HG02943 (cell line): ENCODE measurements at regions not wholly inside any gene's neighbourhood (a gene's known extent, or its start where the extent isn't known, plus 50 kb on each side); places are given as distances from the start of the nearest gene placed in this dataset.
"Not testable (repeated sequence)": the region's sequence is repeated elsewhere in the genome, so short reads cannot be mapped to it uniquely, and the experiment has no call there.

ENCODE experiments used
- ATAC-seq: cut with Tn5 transposase; IDR thresholded peaks from one replicate; pipeline ENCODE4 v1.9.1; 2021; ENCODE audit warnings: mild to moderate bottlenecking, low read depth, moderate library complexity; ENCODE audit not compliant: unreplicated experiment

DNA sequence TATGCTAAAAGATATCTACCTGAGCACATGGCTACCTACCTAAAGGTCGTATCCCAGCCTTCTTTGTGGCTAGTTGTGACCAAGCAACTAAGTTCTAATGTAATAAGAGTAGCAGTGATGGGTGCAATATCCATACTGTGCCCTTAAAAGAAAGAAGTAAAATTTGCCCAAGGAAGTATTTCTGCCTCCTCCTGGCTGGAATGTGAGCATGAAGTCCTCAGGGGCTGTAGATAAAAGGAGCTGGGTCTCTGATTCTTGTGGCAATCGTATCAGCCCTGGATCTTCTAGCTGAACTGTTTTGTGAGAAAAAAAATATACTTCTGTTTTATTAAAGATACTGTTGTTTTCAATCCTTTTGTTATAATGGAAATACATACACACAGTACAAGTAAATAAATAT lies 217.4 kb downstream of the GPAT3 start:
- ATAC-seq: no peak

DNA sequence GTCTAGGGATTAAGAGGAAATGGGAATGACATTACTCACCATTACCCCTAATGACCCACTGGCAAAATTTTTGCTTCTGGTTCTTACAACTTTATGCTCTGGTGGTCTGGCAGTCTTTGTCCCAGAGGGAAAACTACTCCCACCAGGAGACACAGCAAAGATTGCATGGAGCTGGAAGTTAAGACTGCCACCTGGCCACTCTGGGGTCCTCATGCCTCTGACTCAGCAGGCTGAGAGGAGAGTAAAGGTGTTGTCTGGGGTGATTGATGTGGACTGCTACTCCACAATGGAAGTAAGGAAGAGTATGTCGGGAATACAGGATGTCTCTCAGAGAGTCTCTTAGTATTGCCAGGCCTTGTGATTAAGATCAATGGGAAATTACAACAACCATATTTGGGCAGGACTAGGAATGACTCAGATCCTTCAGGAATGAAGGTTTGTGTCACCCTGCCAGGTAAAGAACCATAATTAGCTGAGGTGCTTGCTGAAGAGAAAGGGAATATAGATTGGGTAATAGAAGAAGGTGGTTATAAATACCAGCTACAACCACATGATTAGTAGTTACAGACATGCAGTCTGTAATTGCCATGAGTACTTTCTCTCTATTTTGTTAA lies 215.5 kb downstream of the GPAT3 start:
- ATAC-seq: no peak

DNA sequence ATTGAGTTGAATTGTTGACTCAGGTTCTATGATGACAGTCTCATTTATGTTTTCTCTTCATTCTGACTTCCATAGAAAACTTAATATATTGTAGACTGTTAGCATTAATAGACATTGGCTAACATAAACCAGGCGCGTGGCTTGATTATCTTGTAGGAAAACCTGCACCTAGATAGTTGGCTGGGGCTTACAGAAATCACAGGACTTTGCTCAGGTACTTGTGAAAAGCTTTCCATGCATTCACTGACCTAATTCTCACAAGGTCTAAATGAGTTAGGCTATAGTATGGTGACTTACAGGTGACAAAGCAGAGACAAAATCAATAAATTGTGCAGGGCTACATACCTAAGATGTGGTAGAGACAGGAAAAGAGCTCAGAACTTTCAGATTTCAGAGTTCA lies 212.8 kb downstream of the GPAT3 start:
- no peak for ATAC-seq

DNA sequence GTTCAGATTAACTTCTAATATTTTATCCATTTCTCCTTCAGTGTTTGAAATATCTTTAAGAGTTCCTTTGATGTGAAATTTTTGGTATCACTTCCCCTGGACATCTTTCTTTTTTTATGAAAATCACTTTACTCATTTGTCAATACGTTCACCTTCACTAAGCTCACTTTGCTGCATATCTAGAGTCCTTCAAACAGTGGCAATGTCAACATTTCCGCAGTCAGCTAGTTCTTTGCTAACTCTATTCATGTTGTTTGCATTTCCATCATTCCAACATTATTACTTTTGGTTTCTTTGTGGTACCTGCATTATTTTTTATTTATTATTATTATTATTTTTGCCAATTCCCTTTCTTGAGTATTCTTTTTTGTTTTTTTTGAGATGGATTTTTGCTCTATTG lies 203.0 kb downstream of the GPAT3 start:
- ATAC-seq: no peak

DNA sequence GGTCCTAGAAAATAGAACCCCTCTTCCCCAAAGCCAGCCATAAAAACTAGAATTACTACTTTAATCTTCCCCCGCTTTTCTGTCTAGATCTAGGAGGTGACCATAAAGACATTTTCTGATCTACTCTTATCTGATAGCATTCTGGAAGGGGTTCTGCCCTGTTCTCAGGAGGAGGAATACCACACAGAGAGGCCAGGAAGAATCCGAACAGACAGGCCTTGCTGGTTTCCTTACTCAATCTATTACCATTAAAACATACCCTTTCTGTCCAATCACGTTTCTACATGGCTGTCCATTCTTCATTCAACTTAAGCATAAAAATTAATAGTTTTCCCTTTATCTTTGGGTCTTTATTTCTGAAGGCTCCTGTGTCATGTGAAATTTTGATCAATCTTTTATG lies 198.7 kb downstream of the GPAT3 start:
- no peak for ATAC-seq

DNA sequence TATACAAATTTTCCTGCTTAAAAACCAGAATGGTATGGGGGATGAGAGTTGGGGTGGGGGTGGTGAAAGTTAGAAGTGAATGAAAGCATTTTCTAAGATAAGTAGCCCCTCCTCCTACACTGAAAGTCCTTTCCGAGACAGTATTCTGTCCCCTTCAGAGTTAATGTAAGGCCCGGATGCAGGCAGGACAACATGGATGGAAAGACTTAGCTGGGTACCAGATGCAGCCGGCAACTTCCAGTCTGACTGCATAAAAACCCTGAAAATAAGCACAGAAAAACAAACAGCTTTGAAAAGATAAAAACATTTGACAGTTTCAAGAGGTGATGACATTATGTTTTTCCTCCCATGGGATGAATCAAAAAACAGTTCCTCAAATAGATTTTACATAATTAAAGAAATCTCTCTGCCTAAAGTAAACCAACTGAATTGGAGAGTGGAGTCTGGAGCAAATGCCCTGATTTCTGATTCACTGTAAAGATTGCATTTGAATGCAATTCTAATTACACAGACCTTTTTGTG lies 196.3 kb downstream of the GPAT3 start:
- no peak for ATAC-seq

DNA sequence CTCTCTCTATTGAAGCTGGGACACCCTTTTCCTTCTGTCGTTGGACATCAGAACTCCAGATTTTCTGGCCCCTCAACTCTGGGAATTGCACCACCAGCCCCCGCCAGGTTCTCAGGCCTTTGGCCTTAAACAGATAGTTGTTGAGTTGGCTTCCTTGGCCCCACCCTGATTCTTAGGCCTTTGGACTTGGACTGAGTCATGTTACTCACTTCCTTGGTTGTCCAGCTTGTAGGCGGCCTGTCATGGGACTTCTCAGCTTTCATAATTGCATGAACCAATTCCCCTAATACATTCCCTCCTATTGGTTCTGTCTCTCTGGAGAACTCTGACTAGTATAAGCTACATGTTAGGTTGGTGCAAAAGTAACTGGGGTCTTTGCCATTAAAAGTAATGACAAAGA lies 195.7 kb downstream of the GPAT3 start:
- no peak for ATAC-seq

DNA sequence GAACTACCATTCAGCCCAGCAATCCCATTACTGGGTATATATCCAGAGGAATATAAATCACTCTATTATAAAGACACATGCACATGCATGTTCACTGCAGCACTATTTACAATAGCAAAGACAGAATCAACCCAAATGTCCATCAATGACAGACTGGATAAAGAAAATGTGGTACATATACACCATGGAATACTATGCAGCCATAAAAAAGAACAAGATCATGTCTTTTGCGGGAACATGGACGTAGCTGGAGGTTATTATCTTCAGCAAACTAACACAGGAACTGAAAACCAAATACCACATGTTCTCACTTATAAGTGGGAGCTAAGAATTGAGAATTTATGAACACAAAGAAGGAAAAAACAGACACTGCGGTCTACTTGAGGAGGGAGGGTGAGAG lies 195.1 kb downstream of the GPAT3 start:
- not testable (repeated sequence) for ATAC-seq

DNA sequence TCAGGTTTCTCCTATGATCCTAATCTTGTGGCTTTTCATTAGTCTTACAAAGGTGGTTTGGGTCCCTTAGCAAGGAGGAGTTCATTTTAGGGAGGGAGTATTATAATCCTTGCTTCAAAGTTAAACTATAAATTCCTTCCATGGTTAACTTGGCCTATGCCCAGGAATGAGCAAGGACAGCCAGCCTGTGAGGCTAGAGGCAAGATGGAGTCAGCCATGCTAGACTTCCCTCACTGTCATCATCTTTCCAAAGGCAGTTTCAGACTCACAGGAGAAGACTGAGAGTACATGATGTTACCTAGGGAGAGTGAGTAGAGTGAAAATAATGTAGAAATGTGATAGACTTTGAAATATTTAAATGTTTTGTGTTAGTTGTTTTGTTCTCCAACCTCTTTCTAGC lies 192.3 kb downstream of the GPAT3 start:
- no peak for ATAC-seq

DNA sequence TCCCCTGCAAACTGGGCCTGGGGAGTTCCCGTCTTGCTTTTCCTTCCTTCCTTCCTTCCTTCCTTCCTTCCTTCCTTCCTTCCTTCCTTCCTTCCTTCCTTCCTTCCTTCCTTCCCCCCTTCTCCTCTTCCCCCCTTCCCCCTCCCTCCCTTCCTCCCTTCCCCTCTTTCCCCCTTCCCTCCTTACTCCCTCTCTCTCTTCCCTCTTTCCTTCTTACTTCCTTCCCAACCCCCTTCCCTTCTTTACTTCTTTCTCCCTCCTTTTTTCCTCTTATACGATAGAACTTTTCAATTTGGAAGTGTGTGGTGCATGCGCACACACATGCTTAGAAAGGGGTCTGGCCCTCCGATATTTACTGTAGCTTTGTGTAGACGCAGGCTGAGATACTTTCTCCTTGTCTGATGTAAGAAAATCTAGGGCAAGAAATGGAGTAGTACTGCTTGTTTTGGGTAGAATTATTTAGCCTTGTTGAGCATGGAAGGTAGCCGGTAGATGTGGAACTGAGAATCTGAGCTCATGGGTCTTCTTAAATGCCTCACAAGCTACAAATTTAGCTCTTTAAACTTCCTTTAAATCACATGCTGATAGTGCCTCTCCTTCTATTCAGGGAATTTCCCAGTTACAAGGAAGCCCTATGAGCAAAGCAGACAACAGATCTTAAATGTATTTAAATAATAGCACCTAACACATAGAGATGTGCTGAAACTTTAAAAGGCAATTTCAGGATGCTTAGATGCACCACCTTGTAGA lies 189.6 kb downstream of the GPAT3 start:
- ATAC-seq: no peak

DNA sequence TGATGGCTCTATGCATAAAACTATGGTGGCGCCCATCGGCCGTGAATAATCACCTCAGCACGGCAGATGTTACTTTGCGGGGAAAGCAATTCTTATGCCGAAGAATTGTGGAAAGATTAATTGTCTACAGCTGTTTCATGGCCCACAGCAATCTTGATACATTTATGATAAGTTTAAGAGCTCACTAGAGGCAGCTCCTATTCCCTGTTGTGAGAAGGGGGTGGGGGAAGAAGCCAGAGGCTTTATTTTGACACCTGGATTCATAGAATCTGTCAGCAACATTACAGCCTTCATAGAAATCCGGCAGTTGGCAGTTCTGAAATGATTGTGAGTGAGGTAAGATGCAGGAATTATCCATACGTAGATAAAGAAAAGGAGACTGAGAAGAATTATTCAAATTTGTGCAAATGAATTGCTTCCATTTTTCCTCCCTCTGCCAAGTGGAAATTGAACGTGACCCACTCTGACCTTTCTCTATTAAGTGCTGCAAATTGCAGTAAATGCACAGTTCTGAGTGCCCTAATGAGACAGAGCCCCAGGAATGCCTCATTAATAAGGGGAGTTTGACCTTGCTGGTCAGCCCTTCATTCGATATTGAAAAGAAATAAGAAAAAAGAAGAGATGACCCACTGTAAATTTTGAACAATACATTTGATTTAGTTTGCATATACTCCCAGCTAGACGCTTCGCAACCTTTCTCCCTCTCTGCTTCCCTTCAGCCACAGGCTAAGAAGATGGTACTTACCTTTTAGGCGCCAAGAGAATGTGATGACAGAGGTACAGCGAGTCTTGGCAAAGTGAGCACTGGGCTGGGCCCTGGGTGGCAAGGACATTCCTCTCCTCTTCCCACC lies 188.8 kb downstream of the GPAT3 start:
- ATAC-seq: no peak

DNA sequence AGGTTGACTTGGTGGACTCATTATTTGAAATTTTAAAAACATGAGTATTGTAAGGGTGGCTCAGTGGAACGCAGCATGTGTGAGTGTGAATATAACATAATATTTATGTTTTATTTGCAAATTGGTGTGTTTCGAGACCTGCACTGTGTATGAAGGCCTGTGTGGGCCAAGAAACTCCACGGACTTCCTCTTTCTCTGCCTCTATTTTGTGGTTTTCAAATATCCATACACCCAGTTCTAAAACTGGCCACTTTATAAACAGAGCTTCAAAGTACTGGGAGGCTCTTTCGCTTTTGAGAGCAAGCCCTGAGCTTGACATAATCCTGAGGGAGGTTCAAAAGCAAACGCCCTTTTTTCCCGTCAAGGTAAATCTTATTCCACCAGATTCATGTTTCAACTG lies 187.7 kb downstream of the GPAT3 start:
- ATAC-seq: no peak

DNA sequence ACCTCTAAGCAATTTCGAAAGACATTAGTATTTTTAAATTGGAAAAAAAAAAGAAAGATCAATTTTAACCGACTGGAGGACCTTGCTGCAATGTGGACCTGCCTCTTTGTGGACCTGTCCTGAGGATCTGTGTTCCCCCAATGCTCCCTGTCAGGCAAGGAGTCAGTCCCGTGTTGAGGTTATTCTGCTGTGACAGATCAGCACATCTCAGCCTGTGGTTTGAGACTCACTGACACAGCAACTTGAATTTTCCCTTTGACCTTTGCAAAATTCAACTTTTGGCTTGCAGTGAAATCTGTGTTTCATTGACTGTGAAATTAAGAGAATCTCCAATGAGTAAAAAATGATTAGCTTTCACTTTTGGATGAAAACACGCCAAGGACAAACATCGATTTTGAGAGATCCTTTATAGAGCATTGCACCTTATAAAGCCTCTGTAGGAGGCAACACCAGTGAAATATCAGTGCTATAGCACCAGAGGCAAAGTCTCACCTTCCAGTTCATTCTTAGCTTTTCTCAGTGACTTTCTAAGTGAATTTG lies 186.9 kb downstream of the GPAT3 start:
- ATAC-seq: no peak

DNA sequence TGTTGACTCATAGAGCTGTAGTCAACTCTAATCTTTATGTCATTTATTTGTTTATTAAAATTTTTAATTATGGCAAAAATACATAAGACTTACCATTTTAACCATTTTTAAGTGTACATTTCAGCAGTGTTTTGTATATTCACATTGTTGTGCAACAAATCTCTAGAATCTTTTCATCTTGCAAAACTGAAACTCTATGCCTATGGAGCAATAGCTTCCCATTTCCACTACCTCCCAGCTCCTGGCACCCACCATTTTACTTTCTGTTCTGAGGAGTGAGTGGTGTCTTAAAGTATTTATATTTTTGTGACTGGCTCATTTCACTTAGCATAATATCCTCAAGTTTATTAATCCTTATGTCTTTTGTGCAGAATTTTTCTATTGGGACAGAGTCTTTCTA lies 181.0 kb downstream of the GPAT3 start:
- no peak for ATAC-seq

DNA sequence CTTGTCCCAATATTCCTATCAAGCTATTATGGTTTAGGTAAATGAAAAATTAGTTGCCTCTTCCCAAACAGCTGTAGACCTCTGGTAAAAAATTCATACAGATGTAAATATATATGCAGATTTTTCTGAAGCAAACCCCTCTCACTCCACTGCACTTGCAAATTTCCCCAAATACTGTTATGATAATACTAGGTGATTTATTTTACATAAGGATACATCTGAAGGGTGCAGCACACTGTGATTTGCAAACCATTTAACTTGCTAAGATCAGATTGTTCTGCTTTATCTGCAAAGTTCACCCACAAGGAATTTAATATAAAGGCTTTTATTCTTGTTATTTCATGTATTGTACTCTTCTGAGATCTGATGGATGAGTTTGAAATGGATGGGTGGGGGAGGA lies 177.0 kb downstream of the GPAT3 start:
- ATAC-seq: no peak

DNA sequence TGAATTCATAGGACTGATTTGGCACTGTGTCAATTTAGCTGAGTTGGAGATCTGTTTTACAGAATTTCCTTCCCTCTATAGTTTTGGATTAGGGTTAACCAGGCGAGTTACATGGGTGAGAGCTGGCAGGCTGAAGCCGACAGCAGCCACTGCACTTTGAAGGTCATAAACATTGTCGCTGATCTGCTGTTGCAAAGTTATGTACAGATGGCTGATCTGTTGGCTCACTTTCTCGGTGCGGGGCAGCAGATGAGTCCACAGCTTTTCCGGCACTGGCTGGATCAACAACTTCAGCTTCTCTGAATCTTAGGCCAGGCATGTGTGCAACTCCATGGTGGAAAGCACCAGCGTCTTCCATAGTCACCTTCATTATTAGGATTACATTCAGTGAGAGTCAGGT lies 173.7 kb downstream of the GPAT3 start:
- ATAC-seq: no peak

DNA sequence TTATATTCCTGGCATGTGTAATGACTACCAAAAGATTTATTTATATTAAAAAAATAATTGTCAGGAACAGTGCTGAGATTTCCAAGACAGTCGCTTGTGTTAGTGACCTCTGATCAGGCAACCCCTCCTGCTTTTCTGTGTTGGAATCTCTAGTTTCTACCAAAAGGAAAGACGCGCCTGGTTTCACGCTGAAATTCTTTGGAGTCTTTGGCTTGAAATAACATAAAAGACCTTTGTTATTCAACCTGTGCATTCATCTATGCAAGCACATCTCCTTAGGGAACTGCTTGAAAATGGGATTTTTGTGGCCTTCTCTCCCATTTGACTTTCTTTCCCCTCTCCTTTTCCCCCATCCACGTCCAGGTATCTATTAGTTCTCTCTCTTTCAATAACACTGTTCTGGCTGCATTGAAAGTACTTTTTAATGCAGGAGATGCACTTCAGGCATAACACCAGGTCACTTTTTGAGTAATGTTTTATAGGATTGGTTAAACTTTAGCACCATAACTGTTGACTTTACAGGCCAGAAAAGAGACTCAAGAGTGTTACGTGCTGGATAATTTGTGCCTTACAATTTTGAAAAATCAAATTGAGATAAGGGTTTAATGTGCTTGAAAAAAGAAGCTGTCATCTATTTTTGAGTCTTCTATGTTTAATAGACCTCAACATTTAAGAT lies 172.7 kb downstream of the GPAT3 start:
- ATAC-seq: no peak

DNA sequence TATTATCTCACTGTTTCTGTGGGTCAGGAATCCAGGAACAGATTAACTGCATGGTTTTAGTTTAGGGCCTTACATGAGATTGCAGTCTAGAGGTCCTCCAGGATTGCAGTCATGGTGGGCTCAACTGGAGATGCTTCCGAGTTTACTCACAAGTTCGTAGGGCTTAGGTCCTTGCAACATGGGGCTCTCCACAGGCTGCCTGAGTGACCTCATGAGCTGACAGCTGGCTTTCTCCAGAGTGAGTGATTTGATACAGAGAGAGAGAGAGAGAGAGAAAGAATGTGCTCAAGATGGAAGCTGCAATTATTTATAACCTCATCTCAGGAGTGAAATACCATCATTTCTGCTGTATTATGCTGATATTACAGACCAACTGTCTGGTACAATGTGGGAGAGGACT lies 168.9 kb downstream of the GPAT3 start:
- no peak for ATAC-seq

DNA sequence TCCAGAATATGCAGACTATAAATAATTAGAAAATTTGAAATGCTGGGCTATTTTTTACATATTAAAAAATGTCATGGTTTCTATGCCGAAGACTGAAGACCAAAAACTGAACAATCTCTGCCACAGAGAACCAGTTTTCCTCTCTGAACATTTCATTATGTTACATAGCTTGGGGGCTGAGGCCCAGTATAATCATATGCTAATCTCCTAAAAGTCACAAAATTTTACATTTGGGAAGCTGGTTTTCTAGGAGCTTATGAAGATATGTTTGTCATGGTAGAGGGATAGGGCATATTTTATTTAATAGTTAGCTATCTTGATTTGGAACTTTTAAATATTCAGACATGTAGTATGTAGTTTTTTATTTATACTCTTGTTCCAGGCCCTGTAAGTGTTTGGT lies 167.8 kb downstream of the GPAT3 start:
- no peak for ATAC-seq

DNA sequence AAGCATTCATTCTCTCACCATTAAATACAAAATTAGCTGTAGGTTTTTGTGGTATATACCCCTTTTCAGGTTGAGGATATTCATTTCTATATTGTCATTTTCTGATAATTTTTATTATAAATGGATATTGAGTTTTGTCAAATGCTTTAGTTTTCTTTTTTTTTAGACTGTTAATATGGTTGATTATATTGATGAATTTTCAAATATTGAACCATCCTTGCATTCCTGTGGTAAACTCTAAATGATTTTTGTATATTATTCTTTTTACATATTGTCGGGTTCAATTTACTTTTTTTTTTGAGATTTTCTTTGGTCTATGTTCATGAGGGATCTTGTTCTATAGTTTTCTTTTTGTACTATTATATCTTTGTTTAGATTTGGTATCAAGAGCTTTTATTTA lies 165.1 kb downstream of the GPAT3 start:
- ATAC-seq: no peak

DNA sequence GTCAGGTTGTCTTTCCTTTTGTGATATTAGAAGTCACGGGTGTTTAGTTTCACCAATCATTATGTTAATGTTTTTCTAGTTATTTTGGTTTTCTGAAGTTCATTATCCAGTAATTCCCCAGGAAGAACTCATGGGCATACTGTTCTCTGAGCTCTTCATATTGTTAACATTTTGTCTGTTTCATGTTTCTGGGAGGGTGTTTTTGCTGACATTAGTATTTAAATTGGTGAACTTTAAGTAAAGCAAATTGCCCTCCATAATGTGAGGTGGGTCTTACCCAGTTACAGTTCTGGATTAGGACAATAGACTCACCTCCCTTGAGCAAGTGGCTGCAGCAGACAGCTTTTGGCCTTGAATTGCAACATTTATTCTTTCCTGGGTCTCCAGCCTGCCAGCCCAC lies 163.4 kb downstream of the GPAT3 start:
- no peak for ATAC-seq
